ENCODE measurements at regions not wholly inside any gene's neighbourhood (a gene's known extent, or its start where the extent isn't known, plus 50 kb on each side); places are given as distances from the start of the nearest gene placed in this dataset.

GRCh38 chr4:11628093-11628725, 199.5 kb upstream of the HS3ST1 start:
- H3K14ac ChIP-seq (ENCODE audit: insufficient read length), result no peak overlapping the region
- H3K23me2 ChIP-seq (ENCODE audit: low read depth, low read length), result no peaks in the 10 kb centered on the region
- ChIA-PET CTCF (ENCODE audit: partially characterized antibody) (interaction anchor here (1.5 kb wide), 1 partner anchor 54 kb away, joined by 3 read pairs; no protein-coding TSS in a partner anchor), POLR2A (ENCODE audit: partially characterized antibody) (no interaction called here)
- TF ChIP-seq TAF1 (IDR thresholded peaks at IDR 0.05; ENCODE audit: low read depth, low read length) (no peak), MAFK (IDR thresholded peaks at IDR 0.05; ENCODE audit: low read depth, low read length) (no peak), TBP (IDR thresholded peaks at IDR 0.05; ENCODE audit: low read depth, low read length) (no peak), RAD21 (IDR thresholded peaks at IDR 0.05 in 1 of 2, conservative IDR thresholded peaks at IDR 0.05 in 1 of 2; ENCODE audit: low read depth in 2 of 2, low read length in 2 of 2) (no peak), GTF2F1 (IDR thresholded peaks at IDR 0.05; ENCODE audit: borderline replicate concordance, low read depth, low read length) (no peak), CTBP2 (IDR thresholded peaks at IDR 0.05; ENCODE audit: borderline replicate concordance, insufficient read depth, insufficient read length, low read length) (no peak), KDM5A (IDR thresholded peaks at IDR 0.05; ENCODE audit: low read length) (no peak), CBX5 (IDR thresholded peaks at IDR 0.05; ENCODE audit: low read depth, low read length) (no peak)
- H3K18ac ChIP-seq (ENCODE audit: extremely low read depth, low read length), result no peak overlapping the region
- H2BK120ac ChIP-seq (replicated peaks; ENCODE audit: low read depth, low read length), result no peak overlapping the region
- H4K8ac ChIP-seq (ENCODE audit: extremely low read depth, insufficient read depth, low read length), result no peak overlapping the region
- no peak overlapping the region for H3K4ac ChIP-seq (replicated peaks; ENCODE audit: insufficient read length, low read depth, low read length)
- no peak overlapping the region for H3K23ac ChIP-seq (ENCODE audit: insufficient read length)
- no peak overlapping the region for H4K5ac ChIP-seq (ENCODE audit: insufficient read length, low read depth, low read length)
- H2AFZ ChIP-seq (ENCODE audit: low read length), result no peak overlapping the region
- H3K9ac ChIP-seq (replicated peaks in 1 of 4; ENCODE audit: extremely low read depth in 1 of 4, low read depth in 3 of 4, low read length in 3 of 4), result no peak overlapping the region
- no peaks in the 10 kb centered on the region for H3K36me3 ChIP-seq (ENCODE audit: control insufficient read depth in 2 of 4, insufficient read depth in 4 of 4, low read length in 3 of 4)
- H3K4me3 ChIP-seq (ENCODE audit: extremely low read depth in 1 of 4, insufficient read depth in 2 of 4, low read depth in 3 of 4, low read length in 4 of 4), result no peak overlapping the region
- no peaks in the 10 kb centered on the region for H4K20me1 ChIP-seq (replicated peaks in 1 of 2; ENCODE audit: control insufficient read depth in 1 of 2, insufficient read depth in 2 of 2, low read length in 2 of 2)
- FAIRE-seq (no peak), DNase-seq (ENCODE audit: low read depth in 1 of 2, low spot score in 2 of 2) (no peak)
- no peak overlapping the region for H2BK20ac ChIP-seq (ENCODE audit: low read length)
- H2BK12ac ChIP-seq (ENCODE audit: low read depth, low read length), result no peak overlapping the region
- H3K4me1 ChIP-seq (replicated peaks in 1 of 4; ENCODE audit: control insufficient read depth in 3 of 4, insufficient read depth in 4 of 4, low read length in 3 of 4), result peaks cover 0 to 2% (median 0%) of the 10 kb centered on the region in 4 experiments; a peak in 1 of 7 replicates
- H2AK5ac ChIP-seq (ENCODE audit: low read depth, low read length), result no peak overlapping the region
- H3K56ac ChIP-seq (replicated peaks; ENCODE audit: insufficient read length, low read depth, low read length), result no peak overlapping the region
- H2BK15ac ChIP-seq (ENCODE audit: low read length), result no peak overlapping the region
- H3K27me3 ChIP-seq (replicated peaks in 1 of 4; ENCODE audit: control insufficient read depth in 3 of 4, extremely low read depth in 1 of 4, insufficient read depth in 3 of 4, low read length in 3 of 4), result no peaks in the 10 kb centered on the region
- H3K9me3 ChIP-seq (ENCODE audit: insufficient read depth in 2 of 2, low read depth in 1 of 2, low read length in 1 of 2), result no peaks in the 10 kb centered on the region
- no peak overlapping the region for H3K27ac ChIP-seq (ENCODE audit: low read depth, low read length)
- no peaks in the 10 kb centered on the region for H3K79me2 ChIP-seq (ENCODE audit: control insufficient read depth in 1 of 2, insufficient read depth in 2 of 2, low read length in 2 of 2)
- no peak overlapping the region for H3K4me2 ChIP-seq (ENCODE audit: insufficient read depth in 1 of 2, low read depth in 2 of 2, low read length in 2 of 2)
- no peak overlapping the region for H2BK5ac ChIP-seq (ENCODE audit: low read depth, low read length)
- H4K91ac ChIP-seq (replicated peaks; ENCODE audit: insufficient read length, low read length), result no peak overlapping the region
- no peaks in the 10 kb centered on the region for H3K79me1 ChIP-seq (ENCODE audit: low read depth, low read length)
